ENCODE measurements at regions not wholly inside any gene's neighbourhood (a gene's known extent, or its start where the extent isn't known, plus 50 kb on each side); places are given as distances from the start of the nearest gene placed in this dataset.

DNA sequence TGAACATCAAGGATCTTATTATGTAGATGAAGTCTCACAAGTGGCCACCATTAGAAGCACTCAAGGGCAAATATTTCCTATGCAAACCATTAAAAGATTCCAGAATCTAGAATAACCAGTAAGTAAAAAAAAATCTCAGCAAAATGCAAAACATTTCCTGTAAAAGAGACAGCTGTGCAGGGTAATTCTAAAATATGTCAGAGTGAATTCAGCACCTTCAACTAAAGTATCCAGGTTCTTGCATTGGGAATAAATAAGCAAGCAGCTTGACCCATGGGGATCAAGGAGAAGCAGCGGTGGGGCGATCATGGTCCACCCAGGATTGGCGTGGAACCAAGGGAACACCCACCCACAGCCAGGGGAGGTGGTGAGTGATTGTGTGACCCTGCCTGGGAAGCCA, 2188.9 kb downstream of the PCDH7 start:
- Histone ChIP-seq H3K9me3 (no peaks in the 10 kb centered on the region), H3K36me3 (ENCODE audit: control insufficient read depth, insufficient read depth, low read length) (no peaks in the 10 kb centered on the region), H3K4me1 (no peaks in the 10 kb centered on the region), H3K4me3 (ENCODE audit: low read depth, low read length) (no peak overlapping the region), H3K27me3 (replicated peaks; ENCODE audit: control insufficient read depth, insufficient read depth, low read length) (no peaks in the 10 kb centered on the region)
- DNase-seq, result no peak
- intact Hi-C loops (cut with micrococcal nuclease; ENCODE audit: unreplicated experiment), result no loop called here
- Mint-ChIP-seq H3K4me3 (ENCODE audit: unreplicated experiment) (no peak overlapping the region), H3K27me3 (ENCODE audit: insufficient read depth, unreplicated experiment) (no peaks in the 10 kb centered on the region), H3K36me3 (ENCODE audit: insufficient read depth, unreplicated experiment) (no peaks in the 10 kb centered on the region), H3K4me1 (ENCODE audit: low read depth, unreplicated experiment) (no peaks in the 10 kb centered on the region), H3K9me3 (ENCODE audit: unreplicated experiment) (peaks cover 19% of the 10 kb centered on the region), H3K27ac (ENCODE audit: unreplicated experiment) (no peak overlapping the region)
- POLR2A ChIA-PET, result no interaction called here
- TF ChIP-seq, protein P1, sequence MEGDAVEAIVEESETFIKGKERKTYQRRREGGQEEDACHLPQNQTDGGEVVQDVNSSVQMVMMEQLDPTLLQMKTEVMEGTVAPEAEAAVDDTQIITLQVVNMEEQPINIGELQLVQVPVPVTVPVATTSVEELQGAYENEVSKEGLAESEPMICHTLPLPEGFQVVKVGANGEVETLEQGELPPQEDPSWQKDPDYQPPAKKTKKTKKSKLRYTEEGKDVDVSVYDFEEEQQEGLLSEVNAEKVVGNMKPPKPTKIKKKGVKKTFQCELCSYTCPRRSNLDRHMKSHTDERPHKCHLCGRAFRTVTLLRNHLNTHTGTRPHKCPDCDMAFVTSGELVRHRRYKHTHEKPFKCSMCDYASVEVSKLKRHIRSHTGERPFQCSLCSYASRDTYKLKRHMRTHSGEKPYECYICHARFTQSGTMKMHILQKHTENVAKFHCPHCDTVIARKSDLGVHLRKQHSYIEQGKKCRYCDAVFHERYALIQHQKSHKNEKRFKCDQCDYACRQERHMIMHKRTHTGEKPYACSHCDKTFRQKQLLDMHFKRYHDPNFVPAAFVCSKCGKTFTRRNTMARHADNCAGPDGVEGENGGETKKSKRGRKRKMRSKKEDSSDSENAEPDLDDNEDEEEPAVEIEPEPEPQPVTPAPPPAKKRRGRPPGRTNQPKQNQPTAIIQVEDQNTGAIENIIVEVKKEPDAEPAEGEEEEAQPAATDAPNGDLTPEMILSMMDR (IDR thresholded peaks at IDR 0.05; ENCODE audit: insufficient read depth in 1 of 2, low read depth in 1 of 2, low read length in 1 of 2, severe bottlenecking in 1 of 2, unreplicated experiment in 1 of 2), result no peak
- no TSS peak for BruUV-seq (replicated peaks)
- CTCF ChIA-PET, result no interaction called here

DNA sequence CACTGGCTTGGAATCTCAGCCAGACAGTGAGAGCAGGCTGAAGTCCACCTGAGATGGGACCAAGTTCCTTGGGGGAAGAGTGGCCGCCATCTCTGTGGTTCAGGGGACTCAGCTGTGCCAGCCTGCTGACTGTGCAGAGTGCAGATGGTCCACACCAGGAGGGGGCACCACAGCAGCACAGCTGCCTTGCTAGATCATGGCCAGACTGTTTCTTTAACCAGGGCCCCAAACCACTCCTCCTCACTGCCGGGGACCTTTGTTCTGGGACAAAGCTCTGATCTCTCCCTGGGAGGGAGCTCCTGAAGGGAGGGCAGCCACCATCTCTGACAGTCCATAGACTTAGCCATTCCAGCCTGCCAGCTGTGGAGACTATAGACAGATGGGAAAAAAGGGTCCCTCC, 2189.6 kb downstream of the PCDH7 start:
- no peaks in the 10 kb centered on the region for H3K27me3 ChIP-seq (replicated peaks; ENCODE audit: control insufficient read depth, insufficient read depth, low read length)
- BruUV-seq (replicated peaks), result no TSS peak
- intact Hi-C loops (cut with micrococcal nuclease; ENCODE audit: unreplicated experiment), result no loop called here
- H3K27me3 Mint-ChIP-seq (ENCODE audit: insufficient read depth, unreplicated experiment), result no peaks in the 10 kb centered on the region
- H3K36me3 Mint-ChIP-seq (ENCODE audit: insufficient read depth, unreplicated experiment), result no peaks in the 10 kb centered on the region
- no peaks in the 10 kb centered on the region for H3K9me3 ChIP-seq
- H3K4me3 ChIP-seq (ENCODE audit: low read depth, low read length), result no peak overlapping the region
- no peak overlapping the region for H3K27ac Mint-ChIP-seq (ENCODE audit: unreplicated experiment)
- no peak overlapping the region for H3K4me3 Mint-ChIP-seq (ENCODE audit: unreplicated experiment)
- H3K4me1 Mint-ChIP-seq (ENCODE audit: low read depth, unreplicated experiment), result no peaks in the 10 kb centered on the region
- TF ChIP-seq, protein P1 (IDR thresholded peaks at IDR 0.05; ENCODE audit: insufficient read depth in 1 of 2, low read depth in 1 of 2, low read length in 1 of 2, severe bottlenecking in 1 of 2, unreplicated experiment in 1 of 2), result no peak
- CTCF ChIA-PET, result interaction anchor here (0.6 kb wide), 1 partner anchor 151 kb away, joined by 3 read pairs; no protein-coding TSS in a partner anchor
- no peaks in the 10 kb centered on the region for H3K4me1 ChIP-seq
- POLR2A ChIA-PET, result no interaction called here
- no peak for DNase-seq
- H3K9me3 Mint-ChIP-seq (ENCODE audit: unreplicated experiment), result peaks cover 19% of the 10 kb centered on the region
- no peaks in the 10 kb centered on the region for H3K36me3 ChIP-seq (ENCODE audit: control insufficient read depth, insufficient read depth, low read length)

DNA sequence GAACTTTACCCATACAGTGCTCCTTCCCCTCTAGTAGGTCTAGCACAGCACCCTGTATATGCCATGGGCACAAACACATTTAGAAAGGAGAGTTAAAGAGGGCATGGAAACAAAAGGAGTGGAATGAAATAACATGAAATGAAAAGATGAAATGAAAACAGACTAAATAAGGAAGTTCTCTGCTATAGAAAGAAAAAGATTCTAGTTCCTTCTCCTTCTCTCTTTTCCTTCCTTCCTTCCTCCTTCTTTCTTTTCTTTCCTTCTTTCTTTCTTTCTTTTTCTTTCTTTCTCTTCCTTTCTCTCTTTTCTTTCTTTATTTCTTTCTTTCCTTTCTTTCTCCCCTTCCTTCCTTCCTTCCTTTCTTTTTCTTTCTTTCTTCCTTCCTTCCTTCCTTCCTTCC, 2197.4 kb downstream of the PCDH7 start:
- TF ChIP-seq, protein P1 (IDR thresholded peaks at IDR 0.05; ENCODE audit: insufficient read depth in 1 of 2, low read depth in 1 of 2, low read length in 1 of 2, severe bottlenecking in 1 of 2, unreplicated experiment in 1 of 2), result no peak
- no peaks in the 10 kb centered on the region for H3K9me3 Mint-ChIP-seq (ENCODE audit: unreplicated experiment)
- peak overlapping the region; percentile 45 for H3K27ac Mint-ChIP-seq (ENCODE audit: unreplicated experiment)
- no peak for DNase-seq
- no peaks in the 10 kb centered on the region for H3K36me3 Mint-ChIP-seq (ENCODE audit: insufficient read depth, unreplicated experiment)
- intact Hi-C loops (cut with micrococcal nuclease; ENCODE audit: unreplicated experiment), result no loop called here
- H3K27me3 ChIP-seq (replicated peaks; ENCODE audit: control insufficient read depth, insufficient read depth, low read length), result no peaks in the 10 kb centered on the region
- no peaks in the 10 kb centered on the region for H3K4me1 ChIP-seq
- ChIA-PET CTCF (no interaction called here), POLR2A (no interaction called here)
- BruUV-seq (replicated peaks), result no TSS peak
- no peaks in the 10 kb centered on the region for H3K4me1 Mint-ChIP-seq (ENCODE audit: low read depth, unreplicated experiment)
- H3K9me3 ChIP-seq, result no peaks in the 10 kb centered on the region
- no peak overlapping the region for H3K4me3 ChIP-seq (ENCODE audit: low read depth, low read length)
- H3K36me3 ChIP-seq (ENCODE audit: control insufficient read depth, insufficient read depth, low read length), result no peaks in the 10 kb centered on the region
- H3K4me3 Mint-ChIP-seq (ENCODE audit: unreplicated experiment), result no peak overlapping the region
- no peaks in the 10 kb centered on the region for H3K27me3 Mint-ChIP-seq (ENCODE audit: insufficient read depth, unreplicated experiment)

All from Caco-2 (cell line).